SK-N-SH (cell line): ENCODE measurements at regions not wholly inside any gene's neighbourhood (a gene's known extent, or its start where the extent isn't known, plus 50 kb on each side); places are given as distances from the start of the nearest gene placed in this dataset.

Experiments used
- CTCF ChIA-PET: fragments of 300-600, 350-600 bp; formaldehyde crosslinking; extraction: SDS; loops from one replicate; lab custom pipeline; 2021; lab: Yijun Ruan, JAX
- POLR2A ChIA-PET: fragments of 350-600 bp; sonication (Branson Sonifier 250); formaldehyde crosslinking; extraction: SDS; loops from one replicate; lab custom pipeline; 2020; ENCODE audit warnings: antibody characterized with exemption, inconsistent platforms; lab: Yijun Ruan, JAX
- DNase-seq: peaks from one replicate; pipeline ENCODE4 v3.0.0; 2012
- H2AFZ ChIP-seq: fragments of 200-600 bp; sonication (generic); 2 replicates; pipeline ENCODE4 v1.8.1; 2016; ENCODE audit warnings: antibody characterized with exemption, mild to moderate bottlenecking, low read depth
- H3F3A ChIP-seq: fragments of 200-600 bp; sonication (generic); replicated peaks from 2 replicates; pipeline ENCODE3; 2016; ENCODE audit warnings: antibody characterized with exemption, mild to moderate bottlenecking; ENCODE audit not compliant: insufficient read depth
- H3K27ac ChIP-seq, 2 experiments: fragments of 200-500 bp in 1 of 2; fragments of 200-600 bp in 1 of 2; sonication (Bioruptor generic) in 1 of 2; sonication (generic), shearing (Covaris generic) in 1 of 2; 2 replicates each; pipeline versions ENCODE4 v1.5.1 to v1.6.1; 2014 to 2016; ENCODE audit warnings: low read depth in 2 of 2, inconsistent platforms in 1 of 2, low read length in 1 of 2, mild to moderate bottlenecking in 1 of 2, mixed read lengths in 1 of 2
- H3K27me3 ChIP-seq: fragments of 200-600 bp; sonication (generic), shearing (Covaris generic); 2 replicates; pipeline ENCODE4 v1.6.1; 2016; ENCODE audit warnings: mixed run types; ENCODE audit not compliant: insufficient read depth
- H3K36me3 ChIP-seq, 2 experiments: fragments of 200-500 bp in 1 of 2; fragments of 200-600 bp in 1 of 2; sonication (Bioruptor generic) in 1 of 2; sonication (generic) in 1 of 2; replicated peaks in 1 of 2; 2 replicates each; pipeline versions ENCODE3 to v1.5.1; 2014 to 2016; ENCODE audit warnings: low read length in 1 of 2, mild to moderate bottlenecking in 1 of 2; ENCODE audit not compliant: insufficient read depth in 2 of 2, control insufficient read depth in 1 of 2
- H3K4me1 ChIP-seq, 2 experiments: fragments of 200-500 bp in 1 of 2; fragments of 200-600 bp in 1 of 2; sonication (Bioruptor generic) in 1 of 2; sonication (generic), shearing (Covaris generic) in 1 of 2; 2 replicates each; pipeline versions ENCODE4 v1.5.1 to v1.6.1; 2014 to 2016; ENCODE audit warnings: low read depth in 1 of 2, low read length in 1 of 2, mixed run types in 1 of 2; ENCODE audit not compliant: insufficient read depth in 2 of 2, control insufficient read depth in 1 of 2
- H3K4me2 ChIP-seq: fragments of 200-600 bp; sonication (generic), shearing (Covaris generic); 2 replicates; pipeline ENCODE4 v1.6.1; 2017; ENCODE audit warnings: mixed run types
- H3K4me3 ChIP-seq, 2 experiments: fragments of 200-500 bp in 1 of 2; fragments of 200-600 bp in 1 of 2; sonication (Bioruptor generic) in 1 of 2; sonication (generic), shearing (Covaris generic) in 1 of 2; 2 replicates each; pipeline versions ENCODE4 v1.5.1 to v1.8.1; 2014 to 2016; ENCODE audit warnings: low read depth in 2 of 2, inconsistent platforms in 1 of 2, low read length in 1 of 2, mild to moderate bottlenecking in 1 of 2, mixed read lengths in 1 of 2, moderate library complexity in 1 of 2
- H3K79me2 ChIP-seq: fragments of 200-600 bp; sonication (generic); 2 replicates; pipeline ENCODE4 v1.8.1; 2017; ENCODE audit warnings: mild to moderate bottlenecking; ENCODE audit not compliant: insufficient read depth
- H3K9ac ChIP-seq: fragments of 200-600 bp; sonication (generic); 2 replicates; pipeline ENCODE4 v1.6.1; 2017; ENCODE audit warnings: mixed run types
- H3K9me2 ChIP-seq: fragments of 200-600 bp; sonication (generic); 2 replicates; pipeline ENCODE4 v1.6.1; 2017; ENCODE audit warnings: mixed run types
- H3K9me3 ChIP-seq: fragments of 200-600 bp; sonication (generic); 2 replicates; pipeline ENCODE4 v1.6.1; 2017; ENCODE audit warnings: mixed run types, mild to moderate bottlenecking, moderate library complexity
- H4K20me1 ChIP-seq: fragments of 200-600 bp; sonication (generic); 2 replicates; pipeline ENCODE4 v1.6.1; 2017; ENCODE audit warnings: mild to moderate bottlenecking, mixed run types; ENCODE audit not compliant: insufficient read depth
- EP300 ChIP-seq, 2 experiments: IDR thresholded peaks; 2 replicates each; pipeline versions ENCODE4 v1.4.0 to v1.6.1; 2012; ENCODE audit warnings: borderline replicate concordance in 1 of 2, low read depth in 1 of 2, low read length in 1 of 2
- MAX ChIP-seq: IDR thresholded peaks from 2 replicates; pipeline ENCODE4 v1.4.0; 2012; ENCODE audit warnings: low read depth
- NRF1 ChIP-seq: IDR thresholded peaks from 2 replicates; pipeline ENCODE4 v1.6.1; 2012; ENCODE audit warnings: low read depth, mild to moderate bottlenecking, low read length
- RAD21 ChIP-seq: IDR thresholded peaks from 2 replicates; pipeline ENCODE4 v1.6.1; 2012; ENCODE audit warnings: mild to moderate bottlenecking, low read length
- RFX5 ChIP-seq: IDR thresholded peaks from 2 replicates; pipeline ENCODE4 v1.6.1; 2012; ENCODE audit warnings: mild to moderate bottlenecking, improper control_type of control experiment, low read length
- SMC3 ChIP-seq: IDR thresholded peaks from 2 replicates; pipeline ENCODE4 v1.6.1; 2012; ENCODE audit warnings: low read depth, low read length, improper control_type of control experiment
- ZBTB33 ChIP-seq: IDR thresholded peaks from 2 replicates; pipeline ENCODE4 v1.4.0; 2012; ENCODE audit warnings: low read depth, borderline replicate concordance
- WGBS: methylation state at CpG from one replicate; pipeline ENCODE4 v1.1.6; 2017; ENCODE audit warnings: low lambda C conversion rate; 5-methylcytosine and 5-hydroxymethylcytosine counted together
- TF ChIP-seq, protein P1 (sequence below): IDR thresholded peaks from 2 replicates; pipeline ENCODE4 v1.4.0; 2012; ENCODE audit warnings: low read depth, borderline replicate concordance

GRCh38 chr20:41889844-41890224 lies 271.7 kb upstream of the CHD6 start:
- Histone ChIP-seq H3K79me2 (no peaks in the 10 kb centered on the region), H3K4me1 (no peaks in the 10 kb centered on the region), H3K4me2 (no peak overlapping the region), H3K9me2 (no peaks in the 10 kb centered on the region), H3K27me3 (no peaks in the 10 kb centered on the region), H3K9me3 (no peaks in the 10 kb centered on the region), H3K27ac (no peak overlapping the region), H3K9ac (no peak overlapping the region), H3F3A (no peaks in the 10 kb centered on the region), H2AFZ (no peak overlapping the region), H3K36me3 (no peaks in the 10 kb centered on the region), H4K20me1 (no peaks in the 10 kb centered on the region), H3K4me3 (no peak overlapping the region)
- no peak for TF ChIP-seq MAX
- TF ChIP-seq, protein P1, sequence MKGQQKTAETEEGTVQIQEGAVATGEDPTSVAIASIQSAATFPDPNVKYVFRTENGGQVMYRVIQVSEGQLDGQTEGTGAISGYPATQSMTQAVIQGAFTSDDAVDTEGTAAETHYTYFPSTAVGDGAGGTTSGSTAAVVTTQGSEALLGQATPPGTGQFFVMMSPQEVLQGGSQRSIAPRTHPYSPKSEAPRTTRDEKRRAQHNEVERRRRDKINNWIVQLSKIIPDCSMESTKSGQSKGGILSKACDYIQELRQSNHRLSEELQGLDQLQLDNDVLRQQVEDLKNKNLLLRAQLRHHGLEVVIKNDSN: no peak
- TF ChIP-seq EP300 (IDR thresholded peaks at IDR 0.05; ENCODE audit: borderline replicate concordance in 1 of 2, low read depth in 1 of 2, low read length in 1 of 2): no peak
- ChIA-PET POLR2A (no interaction called here), CTCF (interaction anchor here (0.7 to 2.2 kb wide), 18 partner anchors 10 to 1302 kb away, joined by 3 to 20 read pairs (median 4); partner anchors contain the start of gene PTPRT)
- no peak for DNase-seq
- 20% methylated on average over 4 of the region's 4 CpGs for WGBS

GRCh38 chr20:41889126-41889843 lies 271.1 kb upstream of the CHD6 start:
- no peaks in the 10 kb centered on the region for H3K9me2 ChIP-seq
- no peak overlapping the region for H3K9ac ChIP-seq
- no peak for TF ChIP-seq NRF1
- TF ChIP-seq RFX5: no peak
- TF ChIP-seq RAD21: peak; percentile 77
- TF ChIP-seq ZBTB33: no peak
- TF ChIP-seq SMC3: peak; percentile 36; the same call in 1 of the 2 replicates
- H4K20me1 ChIP-seq: no peaks in the 10 kb centered on the region
- no peaks in the 10 kb centered on the region for H3K36me3 ChIP-seq
- POLR2A ChIA-PET: no interaction called here
- 10% methylated on average over 3 of the region's 3 CpGs for WGBS
- no peaks in the 10 kb centered on the region for H3F3A ChIP-seq
- H3K4me3 ChIP-seq: no peak overlapping the region
- H2AFZ ChIP-seq: no peak overlapping the region
- H3K27me3 ChIP-seq: no peaks in the 10 kb centered on the region
- no peaks in the 10 kb centered on the region for H3K79me2 ChIP-seq
- H3K9me3 ChIP-seq: no peaks in the 10 kb centered on the region
- H3K4me1 ChIP-seq: no peaks in the 10 kb centered on the region
- no peak overlapping the region for H3K27ac ChIP-seq
- CTCF ChIA-PET: interaction anchor here (0.6 to 2.2 kb wide), 26 partner anchors 10 to 1302 kb away, joined by 3 to 20 read pairs (median 4); partner anchors contain the start of gene PTPRT
- peak; percentile 47 for DNase-seq
- no peak overlapping the region for H3K4me2 ChIP-seq
